GM18498 (cell line): ENCODE measurements at regions not wholly inside any gene's neighbourhood (a gene's known extent, or its start where the extent isn't known, plus 50 kb on each side); places are given as distances from the start of the nearest gene placed in this dataset.

Experiments
- ATAC-seq: cut with Tn5 transposase; IDR thresholded peaks from one replicate; pipeline ENCODE4 v1.9.1; 2021; ENCODE audit warnings: mild to moderate bottlenecking, moderate library complexity; ENCODE audit not compliant: unreplicated experiment

DNA sequence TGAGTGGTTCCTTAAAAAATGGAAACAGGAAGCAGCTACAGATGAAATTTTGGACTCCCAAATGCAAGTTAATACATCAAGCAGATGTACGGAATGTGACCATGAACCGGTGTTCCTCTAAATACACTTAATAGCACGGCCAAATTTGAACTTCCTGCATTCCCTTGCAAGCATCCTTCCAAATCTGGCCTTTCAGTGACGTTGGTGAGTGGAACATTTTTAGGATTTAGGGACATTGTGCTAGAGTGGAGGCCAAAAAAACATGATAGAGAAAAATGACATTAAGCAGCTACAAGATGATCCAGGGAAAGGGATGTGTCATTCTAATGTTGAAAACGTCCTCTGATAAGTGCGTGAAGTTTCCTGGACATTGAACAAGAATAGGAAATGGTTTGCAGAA is 62.1 kb downstream of the CTAGE1 start:
- ATAC-seq = no peak

DNA sequence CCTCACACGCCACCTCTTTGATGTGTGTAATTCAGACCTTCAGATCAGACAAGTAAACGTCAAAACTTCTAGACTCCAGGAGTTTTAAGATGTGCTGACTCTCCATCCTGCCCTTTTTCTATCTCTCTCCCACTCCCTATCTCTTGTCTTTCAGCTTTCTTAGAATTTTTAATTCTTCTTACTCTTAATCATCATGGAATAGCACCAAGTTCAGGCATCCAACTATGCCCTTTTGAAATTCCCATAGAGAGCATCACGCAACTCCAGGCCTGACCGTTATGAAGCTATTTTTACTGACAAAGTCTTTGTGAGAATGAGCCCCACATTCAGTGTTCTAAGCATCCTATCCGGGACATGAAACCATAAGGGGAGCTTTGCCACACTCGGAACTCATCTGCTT is 62.6 kb downstream of the CTAGE1 start:
- ATAC-seq = no peak

DNA sequence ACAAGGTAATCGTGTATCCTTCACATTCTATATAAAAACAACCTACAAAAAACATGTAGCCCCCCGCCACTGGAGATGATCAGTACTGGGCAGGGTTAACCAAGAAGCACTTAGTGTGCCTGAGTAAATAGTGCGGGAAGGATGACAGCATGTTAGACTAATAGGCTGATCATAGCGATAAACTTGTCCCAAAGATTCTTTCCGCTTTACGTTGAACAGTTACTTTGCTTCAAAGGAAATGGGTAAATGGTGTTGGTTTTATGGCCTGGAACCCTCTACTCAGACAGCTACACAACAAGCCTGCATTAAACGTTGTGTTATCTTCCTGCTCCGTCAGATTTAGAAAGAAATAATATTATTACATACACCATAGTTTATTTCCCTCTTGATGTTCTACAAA is 67.7 kb downstream of the CTAGE1 start:
- no peak for ATAC-seq

DNA sequence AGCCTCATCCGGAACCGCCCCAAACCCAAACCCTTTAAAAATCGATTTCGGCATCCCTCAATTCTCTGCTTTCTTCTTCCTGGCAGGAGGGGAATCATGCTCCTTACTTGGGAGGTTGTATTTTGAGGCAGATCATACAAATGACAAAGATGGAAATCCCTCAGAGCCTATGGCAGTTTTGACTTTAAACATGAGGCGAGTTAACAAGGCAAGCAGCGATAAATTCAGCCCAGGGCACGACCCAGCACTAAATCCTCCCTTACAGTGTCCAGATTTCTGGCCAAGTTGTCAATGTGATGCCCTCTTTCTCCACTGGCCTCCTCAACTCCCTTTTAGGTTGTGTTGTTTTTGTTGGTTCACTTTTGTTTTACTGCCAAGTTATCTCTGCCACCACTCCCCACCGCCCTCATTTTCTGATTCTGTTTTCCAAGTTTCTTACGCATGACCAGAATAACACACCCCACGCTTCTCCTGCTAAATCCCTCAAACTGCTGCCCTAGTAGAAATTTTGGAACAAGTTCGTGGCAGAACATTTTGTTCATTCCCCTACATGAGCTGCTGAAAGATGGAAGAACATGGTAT is 68.3 kb downstream of the CTAGE1 start:
- no peak for ATAC-seq

DNA sequence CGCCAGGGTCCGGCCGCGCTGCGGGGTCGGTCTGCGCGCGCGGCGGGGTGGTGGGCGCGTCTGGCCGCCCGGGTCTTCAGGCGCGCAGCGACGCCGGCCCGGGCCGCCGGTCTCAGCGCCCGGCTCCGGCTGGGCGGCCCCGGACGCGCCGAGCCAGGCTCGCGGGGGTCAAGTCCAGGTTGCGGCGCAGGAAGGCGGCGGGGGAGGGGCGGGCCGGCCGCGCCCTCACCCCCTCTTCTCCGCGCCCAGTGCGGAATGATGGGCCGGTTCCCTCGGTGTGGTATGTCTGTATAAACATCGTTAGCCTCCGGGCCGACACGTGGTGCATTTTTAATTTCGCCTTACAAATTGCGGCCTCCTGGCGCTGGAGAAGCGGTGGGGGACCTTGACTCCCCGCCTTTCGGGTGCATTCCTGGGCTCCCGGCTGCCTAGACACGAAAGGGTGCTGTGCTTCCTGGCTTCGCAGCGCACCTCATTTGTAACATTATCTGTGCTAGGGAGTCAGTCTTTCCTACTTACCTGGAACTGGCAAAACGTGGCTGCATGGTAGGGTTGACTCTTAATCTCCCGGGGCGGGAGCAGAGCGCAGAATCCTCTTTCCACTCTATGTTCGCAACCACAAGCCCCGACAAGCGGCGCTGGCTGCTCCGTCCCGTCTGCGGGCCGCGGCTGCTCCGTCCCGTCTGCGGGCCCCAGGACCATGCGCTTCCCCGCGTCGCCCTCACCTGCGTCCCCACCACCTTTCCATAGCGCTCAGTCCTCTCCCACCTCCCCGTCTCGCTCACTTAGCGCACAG is 69.0 kb downstream of the CTAGE1 start:
- ATAC-seq = no peak

DNA sequence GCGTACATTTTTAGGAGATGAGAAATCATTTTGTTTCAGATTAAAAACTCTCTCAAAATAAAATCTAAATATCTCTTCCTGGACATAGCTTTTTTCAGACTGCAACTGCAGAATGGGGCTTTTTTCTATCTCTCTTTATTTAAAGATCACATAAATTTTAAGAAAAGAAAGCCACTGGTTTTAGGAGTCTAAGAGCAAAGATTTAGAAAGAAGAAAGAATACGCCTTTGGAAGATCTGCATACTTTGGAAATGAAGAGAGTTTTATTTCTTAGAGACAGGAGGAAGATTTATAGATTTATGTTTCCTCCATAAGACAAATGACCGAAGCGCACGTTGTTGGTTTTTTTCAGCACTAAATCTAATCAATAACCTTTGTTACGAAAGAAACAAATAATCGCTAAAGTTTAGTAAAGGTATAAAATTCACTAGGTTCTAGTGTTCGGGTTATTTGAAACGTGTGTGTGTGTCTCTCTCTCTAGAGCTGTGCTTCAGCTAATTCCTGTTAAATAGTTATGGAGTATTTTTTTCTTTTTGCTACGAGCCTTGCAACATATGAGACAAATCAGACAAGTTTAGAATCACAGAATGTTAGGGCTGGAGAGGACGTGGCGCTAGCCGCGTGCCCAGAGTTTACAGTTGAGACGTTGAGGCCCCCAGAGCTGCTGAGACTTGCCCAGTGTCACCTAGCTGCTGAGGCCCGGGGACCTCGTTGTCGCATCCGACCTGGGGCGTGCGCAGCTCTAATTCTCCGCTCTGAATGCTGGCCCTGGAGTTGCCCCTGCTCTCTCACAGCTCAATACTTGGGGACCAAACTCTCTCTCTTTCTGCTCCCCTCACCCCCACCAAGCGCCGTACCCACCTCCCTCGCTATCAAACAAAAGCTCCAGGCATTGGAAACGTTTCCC is 69.9 kb downstream of the CTAGE1 start:
- ATAC-seq = no peak

DNA sequence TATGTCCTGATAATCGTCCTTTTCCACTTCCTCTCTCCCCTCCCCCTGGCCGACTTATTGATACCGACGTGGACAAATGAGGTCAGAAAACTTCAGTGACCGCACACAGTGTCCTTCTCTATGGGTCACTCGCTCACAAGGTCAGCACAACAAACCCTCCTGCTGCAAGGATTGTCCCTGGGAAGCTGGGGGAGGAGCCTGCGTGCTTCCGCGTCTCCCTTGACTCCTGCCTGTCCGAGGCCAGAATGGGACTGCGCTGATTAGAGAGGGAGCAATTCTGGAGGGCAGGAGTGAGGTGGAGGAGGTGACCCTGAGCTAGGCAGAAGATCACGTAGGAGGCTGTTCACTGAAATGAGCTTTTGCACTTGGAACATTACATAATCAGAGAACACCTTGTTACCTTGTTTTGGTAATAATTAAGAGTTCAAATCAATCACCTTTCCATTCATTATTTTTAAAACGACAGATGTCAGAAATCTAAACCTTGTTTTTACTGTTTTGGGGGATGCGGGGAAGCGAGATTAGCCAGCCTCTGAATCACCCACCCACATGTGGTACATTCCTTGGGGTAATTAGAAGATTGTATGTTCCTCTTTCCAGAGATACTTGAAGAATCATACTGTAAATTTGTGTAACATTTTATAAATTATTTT is 70.6 kb downstream of the CTAGE1 start:
- ATAC-seq = no peak

DNA sequence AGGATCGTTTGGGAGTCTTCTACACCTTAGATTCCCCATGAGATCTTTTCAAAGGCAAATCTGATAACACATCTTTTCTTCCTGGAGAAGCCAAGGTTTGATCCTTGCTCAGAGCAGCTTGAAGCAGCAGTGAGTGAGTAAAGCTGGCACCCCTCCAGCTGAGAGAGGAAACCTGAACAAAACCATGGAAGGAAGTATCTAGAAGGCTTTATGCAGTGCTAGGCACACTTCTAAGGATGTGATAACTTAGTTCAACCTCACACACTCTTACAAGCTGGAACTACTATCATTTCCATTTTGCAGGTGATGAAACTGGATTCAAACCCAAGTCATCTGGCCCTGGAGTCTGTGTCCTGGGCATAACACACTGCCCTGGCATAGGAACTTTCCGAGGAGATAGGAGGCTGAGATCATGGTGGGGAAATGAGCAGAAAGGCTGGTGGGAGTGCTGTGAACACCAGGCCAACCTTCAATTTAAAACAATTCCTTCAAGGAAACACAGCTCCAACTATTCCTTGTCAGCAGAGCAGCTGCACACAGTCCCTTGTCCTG is 71.2 kb downstream of the CTAGE1 start:
- ATAC-seq = no peak

DNA sequence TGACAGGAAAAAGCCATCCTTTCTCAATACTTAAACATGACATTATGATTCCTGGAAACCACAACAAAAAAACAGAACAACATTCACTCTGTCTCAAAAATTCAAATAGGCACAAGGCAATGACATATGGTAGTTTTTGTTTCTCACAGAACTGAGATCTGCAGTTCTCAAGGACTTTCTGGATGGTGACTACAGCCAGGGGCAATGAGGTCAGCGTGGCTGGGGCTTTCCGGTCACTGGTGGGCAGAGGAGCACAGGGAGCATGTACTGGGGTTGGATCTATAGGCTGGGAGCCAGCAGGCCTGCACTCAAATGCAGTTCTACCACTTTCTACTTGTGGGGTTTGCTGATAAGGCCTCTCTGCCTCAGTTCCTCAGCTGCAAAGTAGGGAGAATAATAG is 72.0 kb downstream of the CTAGE1 start:
- no peak for ATAC-seq

DNA sequence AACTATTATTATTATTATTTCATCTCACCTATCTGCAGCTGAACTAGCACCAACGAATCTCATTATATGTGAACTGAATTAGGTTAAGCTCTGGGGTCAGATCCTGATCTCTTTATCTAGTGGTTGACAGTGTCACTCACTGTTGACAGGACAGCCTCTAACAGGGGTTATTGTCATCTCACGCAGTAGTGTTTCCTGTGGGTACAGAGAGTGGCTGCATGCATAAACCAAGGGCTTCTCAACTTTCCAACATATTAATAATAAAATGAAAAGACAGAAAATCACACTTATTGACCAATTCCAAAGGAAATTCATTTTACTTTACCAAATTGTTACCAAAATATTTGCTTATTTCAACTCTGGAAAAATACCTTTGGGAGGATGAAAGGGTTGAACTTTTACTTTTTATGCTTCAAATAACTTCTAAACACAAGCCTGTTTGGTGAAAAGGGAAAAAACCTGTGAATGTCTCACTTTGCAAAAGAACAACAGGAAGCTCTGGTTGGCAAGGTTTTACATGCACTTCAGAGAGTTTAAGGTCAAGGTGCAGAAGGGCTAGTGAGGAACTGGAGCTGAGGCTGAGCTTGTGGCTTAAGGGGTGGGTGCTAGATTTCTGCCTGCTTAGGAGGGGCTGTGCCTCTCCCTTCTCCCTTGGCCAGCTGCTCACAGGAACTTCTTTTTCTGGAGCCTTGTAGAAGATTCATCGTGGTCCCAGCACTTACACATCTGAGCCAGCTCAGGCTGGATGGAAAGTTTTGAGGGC is 72.6 kb downstream of the CTAGE1 start:
- no peak for ATAC-seq

DNA sequence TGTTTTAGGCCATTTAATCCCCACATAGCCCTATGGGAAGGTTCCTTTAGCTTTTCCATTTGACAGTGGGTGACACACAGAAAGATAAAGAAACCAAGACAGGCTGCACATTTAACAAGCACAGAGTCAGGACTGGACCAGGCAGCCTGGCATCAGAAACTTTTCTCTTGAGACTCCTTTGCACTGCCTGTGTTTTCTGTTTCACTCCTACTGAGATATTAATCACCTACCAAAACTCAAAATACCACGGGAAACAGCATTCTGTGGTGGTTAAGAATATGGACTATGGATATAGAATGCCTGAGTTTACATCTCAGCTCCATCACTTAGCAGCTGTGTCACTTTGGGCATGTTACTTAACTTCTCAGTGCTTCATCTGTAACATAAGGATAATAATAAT is 73.3 kb downstream of the CTAGE1 start:
- no peak for ATAC-seq

DNA sequence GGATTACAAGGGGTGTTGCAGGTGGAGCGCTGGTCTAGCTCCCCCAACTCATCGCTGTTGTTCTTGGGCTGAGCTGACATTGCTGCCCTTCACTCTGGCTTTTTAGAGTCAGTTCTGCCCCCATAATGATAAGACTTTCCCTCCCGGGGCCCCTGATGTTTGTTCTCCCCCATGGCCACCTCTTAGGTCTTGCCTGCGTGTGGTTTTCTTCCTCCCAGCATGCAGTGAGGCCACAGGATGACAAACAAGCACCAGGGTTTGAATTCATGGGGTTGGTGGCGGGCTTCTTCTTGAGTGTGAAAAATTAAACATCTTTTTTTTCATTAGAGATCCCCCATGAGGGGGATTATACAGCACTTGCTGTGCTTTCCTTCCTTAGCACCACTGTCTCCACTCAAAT is 74.1 kb downstream of the CTAGE1 start:
- ATAC-seq = no peak

DNA sequence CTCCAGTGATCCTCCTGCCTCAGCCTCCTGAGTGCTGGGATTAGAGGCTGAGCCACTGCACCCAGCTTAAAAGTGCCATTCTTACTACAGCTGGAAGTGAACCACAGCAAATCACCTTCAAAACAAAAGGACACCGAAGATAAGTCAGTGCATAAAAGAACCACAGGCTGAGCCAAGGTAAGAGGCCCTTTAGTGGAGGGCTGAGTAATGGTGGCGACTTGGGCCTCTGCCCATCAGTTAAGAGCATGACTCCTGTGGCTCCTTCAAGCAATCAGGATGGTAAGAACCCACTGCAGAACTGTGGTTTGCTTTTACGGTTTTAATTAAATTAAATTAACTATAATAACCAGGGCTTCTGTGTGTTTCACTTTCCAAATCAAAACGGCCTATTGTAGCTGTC is 75.1 kb downstream of the CTAGE1 start:
- no peak for ATAC-seq

DNA sequence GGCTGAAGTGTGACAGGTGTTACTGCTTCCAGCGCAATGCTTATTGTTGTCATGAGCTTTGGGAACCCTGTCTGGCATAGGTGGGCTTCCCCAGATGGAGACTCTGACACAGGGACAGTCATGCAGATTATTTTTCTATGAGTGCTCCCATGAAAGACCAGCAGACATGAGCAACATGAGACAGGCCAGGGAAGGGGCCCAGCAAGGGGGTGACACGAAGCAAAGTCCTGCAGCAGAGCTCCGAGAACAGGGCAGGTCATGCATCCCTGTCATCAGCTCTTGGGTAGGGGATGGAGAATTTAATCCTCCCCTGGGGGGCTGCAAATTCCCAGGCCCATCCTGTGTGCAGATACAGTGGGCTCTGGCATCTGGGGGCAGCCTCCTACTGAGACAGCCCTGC is 77.4 kb downstream of the CTAGE1 start:
- no peak for ATAC-seq

DNA sequence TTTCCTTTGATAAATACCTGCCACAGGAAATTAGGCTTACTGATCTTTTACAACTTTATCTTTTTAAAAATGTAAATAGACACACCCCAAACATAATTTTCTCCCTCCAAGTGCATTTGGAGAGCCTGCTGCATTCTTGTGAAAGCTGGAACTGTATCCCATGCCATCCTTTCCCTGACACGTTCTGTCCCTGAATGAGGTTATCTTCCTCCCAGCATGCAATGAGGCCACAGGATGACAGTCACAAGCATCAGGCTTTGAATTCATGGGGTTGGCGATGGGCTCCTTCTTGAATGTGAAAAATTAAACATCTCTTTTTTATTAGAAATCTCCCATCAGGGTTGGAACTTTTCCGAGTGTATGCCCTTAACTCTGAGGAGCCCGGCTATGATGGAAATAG is 77.8 kb downstream of the CTAGE1 start:
- no peak for ATAC-seq

DNA sequence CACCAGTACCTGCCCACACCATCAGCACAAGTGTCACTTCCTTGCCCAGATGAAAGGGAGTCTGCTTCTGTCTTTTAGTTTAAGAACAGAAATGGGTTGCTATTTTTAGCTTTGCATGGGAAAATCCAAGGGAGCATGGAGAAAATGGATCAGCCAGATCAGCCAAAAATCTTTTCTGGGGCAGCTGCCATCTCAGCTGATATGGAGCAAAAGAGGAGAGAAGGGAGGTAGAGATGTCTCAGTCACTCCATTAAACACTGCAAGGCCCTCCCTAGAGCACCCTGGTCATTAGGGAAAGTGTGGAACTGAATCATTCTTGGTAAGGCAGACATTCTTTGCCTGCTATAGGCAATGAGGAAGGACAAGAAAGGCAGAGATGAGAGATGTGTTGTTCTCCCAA is 79.9 kb downstream of the CTAGE1 start:
- ATAC-seq = no peak

DNA sequence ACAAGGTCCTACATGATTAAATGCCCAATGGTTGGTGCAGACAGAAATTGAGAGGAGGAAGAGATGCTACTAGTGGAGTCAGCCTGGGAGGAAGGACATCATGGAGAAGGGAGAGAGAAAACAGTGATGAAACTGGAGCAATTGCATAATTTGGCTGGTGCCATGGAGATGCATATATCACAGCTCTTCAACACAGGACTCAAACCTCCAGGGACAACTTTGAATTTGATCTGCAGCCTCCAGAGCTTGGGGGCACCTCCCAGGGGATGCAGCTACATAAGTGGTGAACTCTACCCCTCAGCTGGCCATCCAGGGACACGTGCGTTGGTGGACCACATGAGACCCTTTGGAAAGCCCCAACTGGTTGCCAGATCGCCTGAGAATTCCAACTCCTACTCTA is 80.4 kb downstream of the CTAGE1 start:
- ATAC-seq = no peak

DNA sequence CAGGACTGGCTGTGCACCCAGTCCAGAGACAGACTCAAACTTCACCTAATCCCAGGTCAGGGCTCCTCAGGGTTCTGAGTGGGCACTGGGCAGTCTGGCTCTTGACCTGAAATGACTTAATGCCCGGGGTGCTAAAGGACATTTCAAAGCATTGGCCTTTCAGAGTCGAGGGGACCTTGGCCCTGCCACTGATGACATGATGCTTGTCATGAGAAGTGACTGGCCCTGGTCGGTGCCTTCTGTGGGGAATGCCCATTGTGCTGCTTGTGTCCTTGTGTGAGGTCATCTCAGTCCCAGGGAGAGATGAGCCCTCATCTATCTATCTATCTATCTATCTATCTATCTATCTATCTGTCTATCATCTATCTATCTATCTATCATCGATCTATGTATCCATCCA is 81.3 kb downstream of the CTAGE1 start:
- ATAC-seq = no peak

DNA sequence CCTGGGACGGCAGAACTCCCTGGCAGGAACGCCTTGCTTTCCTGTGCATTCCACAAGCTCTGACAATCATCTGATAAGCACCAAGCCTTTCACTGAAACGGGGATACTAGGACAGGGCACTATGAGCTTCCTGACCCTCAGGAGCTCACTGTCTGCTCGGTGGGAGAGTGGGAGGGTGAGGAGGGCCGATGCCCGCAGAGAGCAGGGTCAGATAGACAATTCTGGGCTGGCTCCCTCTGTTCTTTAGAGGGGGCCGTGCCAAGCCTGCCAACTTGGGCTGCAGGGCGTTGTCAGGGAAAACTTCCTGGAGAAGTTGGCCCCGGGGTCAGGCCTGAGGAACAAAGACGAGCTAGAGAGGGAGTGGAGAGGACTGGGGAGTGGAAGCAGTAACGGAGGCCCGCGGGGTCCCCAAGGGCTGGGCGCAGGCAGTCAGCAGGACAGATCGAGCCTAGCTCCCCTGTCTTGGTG is 82.0 kb downstream of the CTAGE1 start:
- no peak for ATAC-seq

DNA sequence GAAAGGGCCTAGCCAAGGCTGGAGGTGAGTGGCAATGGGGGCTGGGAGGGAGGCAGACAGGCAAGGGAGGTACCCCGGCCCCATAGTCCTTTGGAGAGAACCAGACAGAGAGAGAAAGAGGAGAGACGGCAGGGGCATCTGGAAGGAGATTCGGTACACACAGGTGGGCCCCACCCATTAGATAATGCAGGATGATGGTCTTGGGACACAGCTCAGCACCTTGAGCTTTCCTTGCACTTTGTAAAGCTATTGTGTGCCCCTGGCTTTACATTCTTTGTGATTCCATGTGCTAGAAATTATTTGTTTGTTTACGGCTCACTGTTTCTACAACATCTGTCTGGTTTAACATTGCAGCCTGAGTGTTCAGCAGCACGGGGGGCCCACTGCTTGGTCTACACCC is 83.1 kb downstream of the CTAGE1 start:
- ATAC-seq = no peak
